ENCODE measurements at regions not wholly inside any gene's neighbourhood (a gene's known extent, or its start where the extent isn't known, plus 50 kb on each side); places are given as distances from the start of the nearest gene placed in this dataset.

- Histone ChIP-seq H2BK5ac (ENCODE audit: low read depth, low read length) (no peak overlapping the region), H3K79me2 (ENCODE audit: control insufficient read depth in 1 of 2, insufficient read depth in 2 of 2, low read length in 2 of 2) (no peaks in the 10 kb centered on the region), H4K20me1 (replicated peaks in 1 of 2; ENCODE audit: control insufficient read depth in 1 of 2, insufficient read depth in 2 of 2, low read length in 2 of 2) (no peaks in the 10 kb centered on the region), H3K4me2 (ENCODE audit: insufficient read depth in 1 of 2, low read depth in 2 of 2, low read length in 2 of 2) (no peak overlapping the region), H3K9ac (replicated peaks in 1 of 4; ENCODE audit: extremely low read depth in 1 of 4, low read depth in 3 of 4, low read length in 3 of 4) (no peak overlapping the region), H2AFZ (ENCODE audit: low read length) (no peak overlapping the region), H3K23me2 (ENCODE audit: low read depth, low read length) (peaks cover 1% of the 10 kb centered on the region; the same call in 1 of the 2 replicates), H3K27me3 (replicated peaks in 1 of 4; ENCODE audit: control insufficient read depth in 3 of 4, extremely low read depth in 1 of 4, insufficient read depth in 3 of 4, low read length in 3 of 4) (no peaks in the 10 kb centered on the region), H2AK5ac (ENCODE audit: low read depth, low read length) (no peak overlapping the region), H3K36me3 (ENCODE audit: control insufficient read depth in 2 of 4, insufficient read depth in 4 of 4, low read length in 3 of 4) (no peaks in the 10 kb centered on the region), H3K56ac (replicated peaks; ENCODE audit: insufficient read length, low read depth, low read length) (no peak overlapping the region), H4K8ac (ENCODE audit: extremely low read depth, insufficient read depth, low read length) (no peak overlapping the region), H2BK120ac (replicated peaks; ENCODE audit: low read depth, low read length) (no peak overlapping the region), H3K14ac (ENCODE audit: insufficient read length) (no peak overlapping the region), H2BK12ac (ENCODE audit: low read depth, low read length) (no peak overlapping the region), H3K4me1 (replicated peaks in 1 of 4; ENCODE audit: control insufficient read depth in 3 of 4, insufficient read depth in 4 of 4, low read length in 3 of 4) (peaks cover 0 to 10% (median 5%) of the 10 kb centered on the region in 4 experiments; a peak in 4 of 7 replicates), H4K5ac (ENCODE audit: insufficient read length, low read depth, low read length) (no peak overlapping the region), H3K18ac (ENCODE audit: extremely low read depth, low read length) (no peak overlapping the region), H4K91ac (replicated peaks; ENCODE audit: insufficient read length, low read length) (no peak overlapping the region), H3K27ac (ENCODE audit: low read depth, low read length) (no peak overlapping the region), H3K79me1 (ENCODE audit: low read depth, low read length) (no peaks in the 10 kb centered on the region), H2BK20ac (ENCODE audit: low read length) (no peak overlapping the region), H3K23ac (ENCODE audit: insufficient read length) (no peak overlapping the region), H3K9me3 (ENCODE audit: insufficient read depth in 2 of 2, low read depth in 1 of 2, low read length in 1 of 2) (no peaks in the 10 kb centered on the region), H3K4me3 (ENCODE audit: extremely low read depth in 1 of 4, insufficient read depth in 2 of 4, low read depth in 3 of 4, low read length in 4 of 4) (no peak overlapping the region), H3K4ac (replicated peaks; ENCODE audit: insufficient read length, low read depth, low read length) (no peak overlapping the region), H2BK15ac (ENCODE audit: low read length) (no peak overlapping the region)
- FAIRE-seq (no peak), DNase-seq (ENCODE audit: low read depth in 1 of 2, low spot score in 2 of 2) (no peak)
- ChIA-PET CTCF (ENCODE audit: partially characterized antibody) (interaction anchor here (0.5 to 1.4 kb wide), 2 partner anchors 10 to 159 kb away, joined by 3 to 4 read pairs; no protein-coding TSS in a partner anchor), POLR2A (ENCODE audit: partially characterized antibody) (no interaction called here)
- WGBS, 2 experiments (ENCODE audit: extremely low coverage in 1 of 2, insufficient coverage in 1 of 2, insufficient read length in 1 of 2, insufficient replicate concordance in 2 of 2, low coverage in 1 of 2, low lambda C conversion rate in 2 of 2, missing lambda C conversion rate in 1 of 2), result 90% methylated on average over 1 of the region's 1 CpG; no CpG with 5 or more reads in 1 of the 2 experiments
- TF ChIP-seq GABPA (IDR thresholded peaks at IDR 0.05; ENCODE audit: borderline replicate concordance, insufficient read depth, low read length), result no peak
Observed at GRCh38 chr1:81708250-81708649, 92.5 kb upstream of the ADGRL2 start.

All from H1 (cell line).